NCI-H1105 treated with DMSO at 0.1 percent for 48 hours (cell line): ENCODE measurements at regions not wholly inside any gene's neighbourhood (a gene's known extent, or its start where the extent isn't known, plus 50 kb on each side); places are given as distances from the start of the nearest gene placed in this dataset.

Experiments
- DNase-seq: peaks from one replicate; lab custom pipeline; 2025; lab: John Stamatoyannopoulos, UW

GRCh38 chr6:71396410-71396801, 107.8 kb downstream of the OGFRL1 start:
- DNase-seq = no peak

- DNase-seq = no peak
Measured at GRCh38 chr6:71399279-71399678, 110.7 kb downstream of the OGFRL1 start.

- DNase-seq = no peak
Measured at GRCh38 chr6:71400852-71401251, 112.2 kb downstream of the OGFRL1 start.

- no peak for DNase-seq
Measured at GRCh38 chr6:71402096-71402495, 113.5 kb downstream of the OGFRL1 start.

- peak; percentile 76 for DNase-seq
Measured at GRCh38 chr6:71403422-71404134, 115.0 kb downstream of the OGFRL1 start.

- no peak for DNase-seq
Measured at GRCh38 chr6:71404145-71404966, 115.7 kb downstream of the OGFRL1 start.

- DNase-seq = no peak
Measured at GRCh38 chr6:71404967-71405278, 116.3 kb downstream of the OGFRL1 start.

- no peak for DNase-seq
Measured at GRCh38 chr6:71405416-71405815, 116.8 kb downstream of the OGFRL1 start.

GRCh38 chr6:71406865-71407860, 118.6 kb downstream of the OGFRL1 start:
- no peak for DNase-seq

- no peak for DNase-seq
Measured at GRCh38 chr6:71408787-71409723, 120.4 kb downstream of the OGFRL1 start.

GRCh38 chr6:71410164-71410566, 121.6 kb downstream of the OGFRL1 start:
- DNase-seq = no peak

- DNase-seq = no peak
Measured at GRCh38 chr6:71410681-71411080, 122.1 kb downstream of the OGFRL1 start.

GRCh38 chr6:71411882-71412281, 123.3 kb downstream of the OGFRL1 start:
- DNase-seq = no peak

GRCh38 chr6:71412559-71413140, 124.0 kb downstream of the OGFRL1 start:
- no peak for DNase-seq

GRCh38 chr6:71414486-71414885, 125.9 kb downstream of the OGFRL1 start:
- no peak for DNase-seq

- DNase-seq = peak; percentile 72
Measured at GRCh38 chr6:71419217-71420094, 130.8 kb downstream of the OGFRL1 start.

GRCh38 chr6:71420095-71420692, 131.6 kb downstream of the OGFRL1 start:
- peak; percentile 67 for DNase-seq

- peak; percentile 95 for DNase-seq
Measured at GRCh38 chr6:71420693-71421328, 132.2 kb downstream of the OGFRL1 start.

GRCh38 chr6:71421611-71422010, 133.0 kb downstream of the OGFRL1 start:
- DNase-seq = no peak
